ENCODE measurements at regions not wholly inside any gene's neighbourhood (a gene's known extent, or its start where the extent isn't known, plus 50 kb on each side); places are given as distances from the start of the nearest gene placed in this dataset.
"Not testable (repeated sequence)": the region's sequence is repeated elsewhere in the genome, so short reads cannot be mapped to it uniquely, and the experiment has no call there.

GRCh38 chr17:63082273-63082861 is 116.3 kb downstream of the TANC2 start:
- DNase-seq = peak; percentile 11

- DNase-seq = no peak
These were observed 116.9 kb downstream of the TANC2 start for GRCh38 chr17:63082952-63083351.

GRCh38 chr17:63086483-63087185 is 120.6 kb downstream of the TANC2 start:
- no peak for DNase-seq

GRCh38 chr17:63090358-63091114 is 124.5 kb downstream of the TANC2 start:
- DNase-seq = not testable (repeated sequence)

GRCh38 chr17:63091909-63092308 is 125.9 kb downstream of the TANC2 start:
- not testable (repeated sequence) for DNase-seq

GRCh38 chr17:63094631-63095030 is 128.6 kb downstream of the TANC2 start:
- no peak for DNase-seq

- no peak for DNase-seq
These were observed 129.4 kb downstream of the TANC2 start for GRCh38 chr17:63095459-63095858.

- no peak for DNase-seq
These were observed 129.8 kb downstream of the TANC2 start for GRCh38 chr17:63095879-63096278.

- DNase-seq = no peak
These were observed 130.4 kb downstream of the TANC2 start for GRCh38 chr17:63096426-63096825.

- DNase-seq = no peak
These were observed 133.4 kb downstream of the TANC2 start for GRCh38 chr17:63099425-63099824.

GRCh38 chr17:63102034-63102433 is 136.0 kb downstream of the TANC2 start:
- no peak for DNase-seq

- DNase-seq = no peak
These were observed 140.0 kb downstream of the TANC2 start for GRCh38 chr17:63106050-63106449.

GRCh38 chr17:63109661-63110060 is 143.6 kb downstream of the TANC2 start:
- DNase-seq = no peak

GRCh38 chr17:63113167-63113566 is 147.1 kb downstream of the TANC2 start:
- DNase-seq = no peak

GRCh38 chr17:63116228-63116627 is 150.2 kb downstream of the TANC2 start:
- no peak for DNase-seq

- no peak for DNase-seq
These were observed 151.2 kb downstream of the TANC2 start for GRCh38 chr17:63116967-63117830.

GRCh38 chr17:63120406-63120805 is 154.4 kb downstream of the TANC2 start:
- DNase-seq = no peak

GRCh38 chr17:63124536-63124935 is 158.5 kb downstream of the TANC2 start:
- DNase-seq = no peak

- DNase-seq = no peak
These were observed 158.9 kb downstream of the TANC2 start for GRCh38 chr17:63124958-63125357.

- no peak for DNase-seq
These were observed 160.0 kb downstream of the TANC2 start for GRCh38 chr17:63125987-63126386.

- no peak for DNase-seq
These were observed 160.6 kb downstream of the TANC2 start for GRCh38 chr17:63126607-63127006.

- no peak for DNase-seq
These were observed 166.4 kb downstream of the TANC2 start for GRCh38 chr17:63132459-63132911.

GRCh38 chr17:63133491-63133890 is 167.5 kb downstream of the TANC2 start:
- no peak for DNase-seq
